IPS DF 19.7 (cell line): ENCODE measurements at regions not wholly inside any gene's neighbourhood (a gene's known extent, or its start where the extent isn't known, plus 50 kb on each side); places are given as distances from the start of the nearest gene placed in this dataset.
"Not testable (repeated sequence)": the region's sequence is repeated elsewhere in the genome, so short reads cannot be mapped to it uniquely, and the experiment has no call there.

Experiments used
- DNase-seq: peaks from one replicate; pipeline ENCODE4 v3.0.0-alpha.2; 2013; ENCODE audit warnings: low read depth, low spot score

DNA sequence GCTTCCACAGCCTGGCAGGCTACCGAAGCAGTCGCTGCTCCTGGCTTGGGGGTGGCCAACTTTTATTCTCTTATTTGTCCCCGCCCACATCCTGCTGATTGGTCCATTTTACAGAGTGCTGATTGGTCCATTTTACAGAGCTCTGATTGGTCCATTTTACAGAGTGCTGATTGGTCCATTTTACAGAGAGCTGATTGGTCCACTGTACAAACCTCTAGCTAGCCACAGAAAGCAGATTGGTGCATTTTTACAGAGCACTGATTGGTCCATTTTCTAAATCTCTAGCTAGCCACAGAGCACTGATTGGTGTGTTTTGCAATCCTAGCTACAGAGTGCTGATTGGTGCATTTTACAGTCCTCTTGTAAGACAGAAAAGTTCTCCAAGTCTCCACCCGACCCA, 187.9 kb upstream of the TOM1L1 start:
- not testable (repeated sequence) for DNase-seq

DNA sequence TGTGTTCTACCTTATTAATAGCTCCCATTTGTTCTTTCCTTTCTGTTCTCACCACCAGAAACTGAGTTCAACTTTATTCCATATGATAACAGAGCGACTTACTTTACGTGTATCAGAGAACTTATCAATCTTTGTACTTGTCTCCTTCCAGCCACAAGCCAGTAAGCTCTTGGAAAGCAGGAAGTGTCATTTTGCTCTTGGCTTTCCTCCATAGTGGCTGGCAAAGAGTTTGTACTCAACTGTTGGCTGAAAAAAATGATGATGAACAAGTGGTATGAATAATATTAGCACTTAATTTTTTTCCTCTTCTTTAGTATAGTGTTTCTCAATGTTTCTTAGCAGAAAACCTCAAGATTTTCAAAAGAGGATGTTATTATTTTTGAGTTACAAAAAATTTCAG, 182.4 kb upstream of the TOM1L1 start:
- no peak for DNase-seq

DNA sequence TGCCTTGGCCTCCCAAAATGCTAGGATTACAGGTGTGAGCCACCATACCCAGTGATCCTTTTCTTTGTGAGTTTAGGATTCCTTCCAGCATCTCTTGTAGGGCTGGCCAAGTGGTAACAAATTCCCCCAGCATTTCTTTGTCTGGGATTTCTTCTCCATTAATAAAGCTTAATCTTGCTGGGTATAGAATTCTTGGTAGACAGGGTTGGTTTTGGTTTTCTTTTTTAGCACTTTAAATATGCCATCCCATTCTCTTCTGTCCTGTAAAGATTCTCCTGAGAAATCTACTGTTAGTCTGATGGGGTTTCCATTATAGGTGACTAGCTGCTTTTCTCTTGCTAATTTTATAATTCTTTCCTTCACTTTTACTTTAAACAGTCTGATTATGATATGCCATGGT, 173.0 kb upstream of the TOM1L1 start:
- no peak for DNase-seq

DNA sequence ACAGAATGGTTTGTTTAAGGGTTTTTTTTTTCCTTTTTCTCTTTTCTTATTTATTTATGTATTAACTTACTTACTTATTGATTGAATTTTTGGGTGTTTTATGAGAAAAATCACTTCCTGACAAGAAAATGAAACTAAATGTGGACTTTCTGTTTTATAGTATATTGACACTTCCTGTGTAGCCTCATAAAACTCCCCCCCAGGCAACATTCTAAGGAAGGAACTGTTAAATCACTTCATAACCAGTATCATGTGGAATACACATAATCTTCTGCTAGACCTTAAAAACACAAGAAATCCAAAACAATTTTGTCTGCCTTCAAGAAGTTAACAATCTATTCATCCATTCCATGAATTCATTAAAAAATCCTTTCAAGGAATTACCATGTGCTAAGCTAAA, 164.1 kb upstream of the TOM1L1 start:
- no peak for DNase-seq

DNA sequence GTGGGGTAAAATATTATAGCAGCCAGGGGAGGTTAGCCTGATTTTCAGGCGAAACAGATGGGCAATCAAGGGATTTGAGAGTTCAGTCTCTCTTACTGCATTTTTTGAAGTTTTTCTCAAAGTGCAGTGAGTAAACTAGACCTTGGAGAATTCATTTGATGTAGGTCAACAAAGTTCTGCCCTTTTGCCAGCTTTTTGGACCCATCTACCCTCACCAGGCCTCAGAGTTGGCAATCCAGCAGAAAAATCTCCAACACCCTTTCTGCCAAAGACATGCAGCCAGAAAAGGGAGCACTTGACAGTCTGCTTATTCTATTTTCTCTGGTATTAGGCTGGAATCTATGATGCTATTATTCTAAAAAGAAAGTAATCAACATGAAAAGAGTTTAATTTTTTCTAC, 162.2 kb upstream of the TOM1L1 start:
- DNase-seq, result no peak

DNA sequence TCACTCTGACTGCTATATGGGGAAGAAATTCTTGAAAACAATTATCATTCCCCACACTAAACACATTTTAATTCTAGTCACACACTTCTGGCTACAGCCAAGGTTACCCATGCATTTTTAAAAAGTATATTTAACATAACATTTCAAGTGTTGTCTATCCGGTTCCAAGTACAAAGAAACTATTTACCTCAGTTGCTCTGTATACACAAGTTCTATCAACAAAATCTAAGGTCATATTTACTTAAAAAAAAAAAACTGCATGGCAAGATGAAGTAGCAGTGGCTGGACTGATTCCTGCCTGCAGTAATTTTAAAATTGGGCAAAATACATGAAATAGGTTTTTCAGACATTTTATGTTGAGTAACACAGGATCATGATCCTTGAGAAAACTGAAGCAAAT, 155.9 kb upstream of the TOM1L1 start:
- no peak for DNase-seq

DNA sequence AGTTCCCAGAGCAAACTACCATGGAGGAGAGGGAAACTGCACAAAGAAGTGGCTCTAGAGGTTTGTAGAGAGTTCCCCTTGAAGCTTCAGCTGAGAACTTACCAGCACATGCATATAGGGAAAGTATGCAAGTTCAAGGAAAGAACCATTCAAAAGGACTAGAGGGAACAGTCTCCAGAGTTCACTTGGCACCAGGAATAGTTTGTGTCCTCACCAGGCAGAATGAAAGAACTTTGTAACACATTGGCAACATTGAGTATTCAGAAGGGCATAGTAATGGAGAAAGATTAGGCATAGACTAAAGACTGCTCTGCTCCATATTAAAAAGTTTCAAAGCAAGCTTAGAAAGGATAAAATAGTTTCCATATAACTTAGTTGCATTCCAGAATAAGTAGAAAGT, 155.4 kb upstream of the TOM1L1 start:
- DNase-seq, result no peak

DNA sequence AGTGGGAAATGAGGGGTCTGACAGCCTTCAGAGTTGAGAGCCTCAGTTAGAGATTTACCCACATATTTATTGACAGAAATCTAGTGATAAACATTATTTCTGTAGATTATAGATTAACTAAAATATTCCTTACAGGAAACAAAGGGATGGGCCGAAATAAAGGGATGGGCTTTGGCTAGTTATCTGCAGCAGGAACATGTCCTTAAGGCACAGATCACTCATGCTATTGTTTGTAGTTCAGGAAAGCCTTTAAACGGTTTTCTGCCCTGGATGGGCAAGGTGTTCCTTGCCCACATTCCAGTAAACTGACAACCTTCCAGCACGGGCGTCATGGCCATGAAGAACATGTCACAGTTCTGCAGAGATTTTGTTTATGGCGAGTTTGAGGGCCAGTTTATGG, 154.8 kb upstream of the TOM1L1 start:
- DNase-seq, result no peak

DNA sequence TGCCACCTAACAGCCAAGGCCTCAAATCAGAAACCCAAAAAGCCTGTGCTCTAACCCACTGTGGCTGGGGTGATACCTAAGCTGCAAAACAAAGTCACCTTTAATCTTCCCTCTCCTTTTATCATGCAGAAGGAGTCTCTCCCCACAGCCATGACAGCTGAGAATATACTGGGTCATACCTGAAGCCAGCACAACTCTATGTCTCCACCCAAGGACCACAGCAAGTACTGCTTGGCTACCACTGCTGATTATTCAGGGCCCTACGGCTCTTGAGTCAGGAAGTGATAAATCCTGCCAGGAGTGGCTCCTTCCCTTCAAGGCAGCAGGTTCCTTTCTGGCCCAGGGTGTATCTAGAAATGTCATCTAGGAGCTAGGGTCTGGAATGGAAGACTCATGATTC, 151.5 kb upstream of the TOM1L1 start:
- peak; percentile 35 for DNase-seq

DNA sequence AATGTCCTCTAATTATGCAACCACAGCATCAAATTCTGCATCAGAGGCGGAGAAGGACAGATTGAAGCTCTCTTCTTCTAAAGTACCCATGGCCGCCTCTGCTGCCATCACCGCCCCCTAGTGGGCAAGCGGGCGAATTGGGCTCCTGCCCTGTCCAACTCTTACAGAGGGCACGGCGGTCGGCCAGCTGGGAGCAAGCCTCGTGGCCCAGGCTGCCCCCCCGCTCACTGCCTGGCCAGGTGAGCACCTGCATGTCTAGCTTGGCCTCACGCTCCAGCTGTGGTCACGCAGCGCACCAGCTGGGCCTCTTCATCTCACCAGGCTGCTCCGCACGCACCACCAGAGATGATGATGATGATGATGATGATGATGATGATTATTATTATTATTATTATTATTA, 146.1 kb upstream of the TOM1L1 start:
- no peak for DNase-seq

DNA sequence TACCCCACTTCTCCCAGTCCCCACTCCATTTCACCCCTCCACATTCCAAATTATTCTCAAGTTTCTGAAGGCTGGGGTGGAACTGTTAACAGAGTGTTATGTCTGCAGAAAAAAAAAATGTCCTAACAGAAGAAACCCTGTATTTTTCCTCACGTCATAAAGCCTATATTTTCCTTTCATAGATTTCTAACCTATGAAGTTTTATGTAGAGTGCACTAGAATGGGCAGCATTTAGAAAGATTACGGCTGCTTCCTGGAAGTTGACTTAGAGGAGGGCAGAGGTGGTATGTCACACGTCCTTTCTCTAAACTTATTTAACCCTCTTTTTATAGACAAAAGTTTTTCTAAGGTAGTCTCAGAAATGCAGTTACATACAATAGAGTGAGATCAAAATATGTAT, 139.8 kb upstream of the TOM1L1 start:
- DNase-seq, result no peak

DNA sequence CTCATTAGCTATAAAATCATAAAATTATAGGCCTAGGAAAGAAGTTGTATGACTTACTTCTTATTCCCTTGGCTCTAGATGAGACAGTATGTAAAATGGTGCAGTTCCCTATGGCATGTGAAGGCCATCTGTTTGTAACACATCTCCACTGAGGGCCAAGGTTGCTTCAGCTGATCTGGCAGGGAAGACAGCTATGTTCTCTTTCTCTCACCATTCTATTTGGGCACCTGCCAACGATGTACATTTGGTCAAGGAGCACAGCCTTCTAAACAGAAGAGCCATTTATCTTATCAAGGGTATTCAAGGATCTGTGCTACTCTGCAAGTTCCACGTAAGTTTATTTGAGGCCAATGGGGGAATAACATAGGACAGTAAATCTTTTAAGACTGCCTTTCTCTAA, 129.8 kb upstream of the TOM1L1 start:
- no peak for DNase-seq

DNA sequence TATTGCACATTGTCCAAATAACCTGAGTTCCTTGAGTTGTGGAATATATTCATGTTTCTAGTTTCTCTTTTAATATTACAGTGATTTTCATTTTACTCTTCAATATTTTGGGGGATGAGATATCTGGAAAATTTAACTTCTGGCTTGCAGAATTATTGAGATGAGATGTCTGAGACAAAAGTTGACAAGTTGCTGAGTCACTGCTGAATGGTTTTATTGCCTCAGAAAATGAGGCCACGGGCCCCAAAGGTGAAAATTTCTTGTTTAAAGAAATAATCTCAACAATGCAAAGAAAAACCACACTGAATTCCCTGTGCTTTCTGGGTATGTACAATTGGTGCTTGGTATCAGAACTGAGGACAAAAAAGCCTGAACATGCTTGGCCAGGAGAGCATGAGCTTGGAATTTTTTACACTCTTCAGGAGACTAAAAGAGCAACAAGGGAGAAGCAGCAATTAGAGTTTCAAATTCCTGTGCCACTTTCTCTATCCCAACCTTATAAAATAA, 129.2 kb upstream of the TOM1L1 start:
- DNase-seq, result no peak

DNA sequence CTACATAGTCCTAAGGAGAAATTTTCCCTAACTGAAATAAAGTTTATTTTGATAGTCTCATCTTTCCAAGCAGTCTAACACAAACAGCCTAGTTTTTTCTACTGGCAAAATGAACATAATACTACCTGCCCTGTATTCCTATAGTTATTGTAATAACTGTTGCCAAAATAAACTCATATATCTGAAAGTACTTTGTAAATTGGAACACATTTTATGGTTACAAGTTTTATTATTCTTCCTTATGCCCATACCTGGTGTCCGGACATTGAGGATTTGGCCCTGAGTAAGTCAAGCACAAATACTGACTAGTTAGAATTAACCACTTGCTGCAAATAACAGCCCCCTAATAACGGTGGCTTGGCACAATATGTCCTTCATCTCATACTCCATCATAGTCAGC, 120.4 kb upstream of the TOM1L1 start:
- DNase-seq, result no peak

DNA sequence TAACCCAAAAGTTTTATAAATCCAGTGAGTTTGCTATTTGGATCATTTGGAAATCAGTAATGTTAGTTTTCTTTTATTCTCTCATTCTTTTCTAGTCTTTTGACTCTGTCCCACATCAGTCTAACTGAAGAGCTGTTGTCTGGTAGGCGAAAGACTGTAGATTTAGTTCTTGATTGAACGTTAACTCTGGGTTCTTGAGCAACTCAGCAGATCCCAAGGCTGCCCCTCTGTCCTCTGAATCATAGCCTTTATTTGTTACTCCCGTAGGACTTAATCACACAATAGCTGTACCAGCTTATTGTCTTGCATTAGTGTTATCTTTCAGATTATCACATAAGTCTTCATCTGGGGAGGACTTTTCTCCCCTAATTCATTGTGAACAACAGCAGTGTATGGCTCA, 119.3 kb upstream of the TOM1L1 start:
- no peak for DNase-seq

DNA sequence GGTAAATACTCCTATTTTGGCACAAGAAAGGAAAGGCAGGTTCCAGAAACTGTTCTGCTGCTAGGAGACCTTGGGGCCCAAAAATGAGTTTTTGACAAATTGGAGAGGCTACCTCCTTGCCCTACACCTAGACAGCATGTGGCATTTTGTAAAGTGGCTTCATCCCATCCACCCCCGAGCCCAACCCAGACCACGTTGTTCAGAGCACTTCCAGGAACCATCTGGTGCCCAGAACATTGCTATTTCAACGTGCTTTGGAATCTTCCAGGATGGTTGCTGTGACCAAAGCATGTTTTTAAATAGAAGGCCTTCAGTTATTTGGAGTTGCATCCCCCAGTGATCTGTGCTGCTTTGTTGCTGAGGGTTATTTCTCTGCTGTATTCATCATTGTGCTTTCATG, 116.3 kb upstream of the TOM1L1 start:
- no peak for DNase-seq

DNA sequence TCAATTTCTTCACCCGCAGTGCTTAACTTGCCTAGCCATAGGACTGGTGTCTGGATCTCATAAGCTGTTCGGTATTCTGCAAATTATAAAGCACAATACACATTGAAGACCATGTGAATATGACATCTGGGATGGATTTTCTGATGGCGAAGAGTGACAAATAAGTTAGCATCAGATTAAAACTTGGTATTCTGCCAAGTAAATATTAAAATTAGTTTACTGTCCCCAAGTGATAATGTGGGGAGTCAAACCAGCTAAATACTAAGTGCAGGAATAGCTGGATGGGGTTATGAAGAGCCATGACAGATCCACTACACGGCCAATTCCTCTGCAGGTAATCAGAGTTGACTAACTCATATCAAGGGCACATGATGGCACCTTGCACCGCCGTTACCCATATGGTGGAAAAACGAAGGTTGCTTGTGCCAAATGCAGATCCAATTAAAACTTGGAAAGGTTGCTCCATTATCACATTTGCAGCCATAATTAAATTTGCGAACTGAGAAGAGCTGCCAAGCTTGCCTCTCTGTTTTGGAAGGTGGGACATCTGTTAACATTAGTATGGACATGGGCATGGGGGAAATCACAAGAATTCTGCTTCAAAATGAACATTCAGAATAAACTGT, 114.9 kb upstream of the TOM1L1 start:
- no peak for DNase-seq

DNA sequence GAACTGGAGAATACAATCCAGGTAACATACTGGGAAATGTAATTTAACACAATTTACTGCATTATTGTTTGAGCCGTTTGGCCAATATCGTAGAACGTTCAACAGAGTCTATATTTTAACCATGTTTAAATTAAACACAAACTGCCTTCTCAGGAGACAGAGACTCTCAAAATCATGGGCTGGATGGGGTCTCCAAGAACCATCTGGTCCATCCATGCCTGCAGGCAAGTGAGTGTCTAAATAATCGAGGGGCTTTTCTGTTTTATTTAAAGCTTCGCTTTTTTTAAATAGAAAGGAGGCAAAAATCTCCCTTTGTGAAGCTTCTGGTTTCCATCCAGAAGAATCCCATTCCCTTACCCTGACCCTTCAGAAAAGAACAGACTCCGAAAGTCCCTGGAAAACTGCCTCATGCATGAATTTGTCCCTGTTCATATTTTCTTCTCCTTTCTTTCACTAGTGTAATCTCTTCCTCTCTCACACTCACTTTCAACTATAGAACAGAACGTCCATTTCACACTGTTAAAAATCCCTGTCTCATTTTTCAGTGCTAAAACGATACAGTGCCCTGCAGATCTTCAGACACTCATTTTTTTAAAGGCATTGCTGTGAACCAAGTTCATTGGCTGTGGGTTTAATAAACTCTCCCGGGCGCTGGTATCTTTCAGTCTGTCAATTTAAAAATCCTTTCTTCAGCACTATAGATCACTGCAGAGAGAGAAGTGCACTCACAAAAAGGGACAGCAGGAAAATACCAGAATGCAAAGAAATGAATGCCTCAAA, 111.4 kb upstream of the TOM1L1 start:
- no peak for DNase-seq

DNA sequence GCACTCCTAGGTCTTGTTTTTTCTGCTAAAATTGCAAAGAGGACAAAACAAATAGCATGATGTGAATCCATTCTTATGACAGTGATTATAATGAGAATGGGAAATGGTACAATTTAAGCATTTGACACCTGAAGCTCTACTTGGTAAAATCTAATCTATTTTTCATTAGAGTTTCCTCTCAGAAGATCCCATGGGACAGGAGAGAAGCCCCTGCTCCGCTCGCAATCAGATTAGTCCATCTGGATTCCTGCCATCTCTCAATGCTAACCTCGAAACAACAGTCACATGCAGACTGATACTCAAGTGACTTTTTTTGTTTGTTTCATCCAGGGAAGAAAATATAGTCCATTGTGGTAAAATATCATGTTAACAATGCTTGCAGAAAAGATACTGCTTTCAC, 107.4 kb upstream of the TOM1L1 start:
- no peak for DNase-seq

DNA sequence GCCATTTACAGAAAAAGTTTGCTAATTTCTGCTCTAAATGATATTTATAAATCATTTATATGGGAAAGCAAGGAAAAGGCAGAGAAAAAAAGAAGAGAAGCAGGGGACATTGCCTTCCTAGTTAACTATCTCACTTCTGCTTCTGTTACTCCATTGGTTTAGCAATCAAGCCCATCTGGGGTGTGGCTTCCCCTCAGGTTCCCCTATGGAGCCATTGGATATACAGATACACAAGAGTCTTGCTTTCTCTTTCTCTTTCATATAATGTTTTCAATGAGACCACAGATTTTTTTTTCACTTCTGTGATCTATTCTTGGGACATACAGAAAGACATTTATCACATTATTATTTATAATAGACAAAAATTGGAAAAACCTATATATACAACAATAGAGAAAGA, 105.6 kb upstream of the TOM1L1 start:
- no peak for DNase-seq

DNA sequence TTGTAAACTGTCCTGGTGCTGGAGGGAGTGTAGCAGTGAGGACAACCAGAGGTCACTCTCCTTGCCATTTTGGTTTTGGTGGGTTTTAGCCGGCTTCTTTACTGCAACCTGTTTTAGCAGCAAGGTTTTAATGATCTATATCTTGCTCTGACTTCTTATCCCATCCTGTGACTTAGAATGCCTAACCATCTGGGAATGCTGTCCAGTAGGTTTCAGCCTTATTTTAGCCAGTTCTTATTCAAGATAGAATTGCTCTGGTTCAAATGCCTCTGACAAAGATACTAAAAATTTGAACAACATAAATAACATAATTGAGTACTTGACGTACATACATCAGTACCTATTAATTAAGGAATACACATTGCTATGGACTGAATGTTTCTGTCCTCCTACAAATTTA, 93.3 kb upstream of the TOM1L1 start:
- DNase-seq, result no peak

DNA sequence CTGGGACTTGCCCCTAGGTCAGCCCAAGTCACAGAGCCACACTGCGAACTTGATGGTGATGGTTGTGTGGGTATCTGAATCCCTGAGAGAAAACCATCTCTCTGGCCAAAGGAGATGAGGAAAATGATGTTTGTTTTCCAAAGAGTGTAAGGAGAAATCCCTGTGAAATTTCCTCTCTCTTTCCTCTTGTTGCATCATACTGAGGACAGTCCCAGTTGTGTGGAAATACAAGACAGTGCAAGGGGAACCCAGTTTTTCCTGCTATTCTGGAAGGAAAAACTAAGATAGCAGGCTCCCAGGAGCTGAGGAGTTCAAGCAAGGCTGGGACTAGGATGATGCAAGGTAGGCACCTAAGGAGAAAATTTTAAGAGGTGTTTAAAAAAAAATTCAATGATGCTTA, 86.8 kb upstream of the TOM1L1 start:
- DNase-seq, result no peak

DNA sequence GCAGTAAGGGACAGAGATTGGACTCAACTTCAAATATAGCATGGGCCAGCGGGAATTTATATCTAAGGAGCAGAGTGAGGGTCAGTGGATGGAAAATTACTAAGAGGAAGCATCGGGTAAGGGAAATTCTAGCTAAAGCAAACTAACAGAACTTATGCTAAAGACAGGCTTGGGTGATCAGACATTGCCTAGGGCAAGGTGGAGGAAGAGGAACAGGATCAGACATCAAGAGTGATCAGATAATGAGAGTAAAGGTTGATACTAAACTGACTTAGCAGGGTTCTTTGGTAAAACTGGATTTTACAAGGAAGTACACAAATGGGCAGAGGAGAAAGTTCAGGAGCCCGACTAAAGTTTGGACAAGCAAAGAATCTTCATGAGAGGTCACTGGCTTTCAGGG, 86.3 kb upstream of the TOM1L1 start:
- DNase-seq, result no peak

DNA sequence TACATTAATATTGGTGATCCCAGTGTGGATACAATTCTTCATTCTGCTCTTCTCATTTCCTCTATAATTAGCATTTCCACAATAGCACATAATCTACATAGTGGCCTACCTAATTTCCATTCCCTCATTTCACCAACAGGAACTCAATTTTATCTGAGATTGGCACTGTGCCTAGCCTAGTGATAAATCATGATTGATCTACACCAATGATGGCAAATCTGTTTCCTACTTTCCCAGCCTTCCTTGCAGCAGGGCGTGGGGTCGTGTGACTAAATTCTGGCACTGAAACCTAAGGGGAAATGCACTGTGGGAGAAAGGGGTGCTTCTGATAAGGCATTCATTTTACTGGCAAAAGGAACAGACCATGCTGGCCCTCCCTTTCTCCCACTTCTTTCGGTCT, 66.6 kb upstream of the TOM1L1 start:
- no peak for DNase-seq
